Tibial artery (tissue), 4 donors: ENCODE measurements at regions not wholly inside any gene's neighbourhood (a gene's known extent, or its start where the extent isn't known, plus 50 kb on each side); places are given as distances from the start of the nearest gene placed in this dataset.

Experiments used
- DNase-seq, 2 donors: peaks; one replicate each; pipeline ENCODE4 v3.0.0-alpha.2; 2019
- H3K27ac ChIP-seq, 2 donors: fragments of 200-600 bp; sonication (generic) in 1 of 2; 1 replicate in 1 of 2; 2 replicates in 1 of 2; pipeline ENCODE4 v1.5.1; 2018 to 2019; ENCODE audit warnings: mild to moderate bottlenecking in 1 of 2
- H3K27me3 ChIP-seq, 2 donors: fragments of 200-600 bp; sonication (generic) in 1 of 2; one replicate each; pipeline versions ENCODE4 v1.5.1 to v1.6.0; 2016 to 2019
- H3K36me3 ChIP-seq, 3 donors: fragments of 200-600 bp; sonication (generic) in 2 of 3; one replicate each; pipeline ENCODE4 v1.5.1; 2016 to 2019; ENCODE audit warnings: mild to moderate bottlenecking in 2 of 3
- H3K4me1 ChIP-seq, 4 donors: fragments of 200-600 bp; sonication (generic) in 2 of 4; 1 replicate in 3 of 4; 2 replicates in 1 of 4; pipeline ENCODE4 v1.5.1; 2016 to 2019
- H3K4me3 ChIP-seq, 2 donors: fragments of 200-600 bp; sonication (generic) in 1 of 2; 1 replicate in 1 of 2; 2 replicates in 1 of 2; pipeline ENCODE4 v1.5.1; 2018 to 2019; ENCODE audit warnings: mild to moderate bottlenecking in 2 of 2
- H3K9me3 ChIP-seq, 3 donors: fragments of 200-600 bp; sonication (generic) in 1 of 3; one replicate each; pipeline ENCODE4 v1.5.1; 2016 to 2019
- intact Hi-C: fragments of 100-400 bp; cut with DNase I; formaldehyde crosslinking; loops from one replicate; pipeline ENCODE4 v1.15.0; 2023; ENCODE audit warnings: low total_unique reads
- TF ChIP-seq, protein P1 (sequence below), 2 experiments: fragments of 200-600 bp in 1 of 2; fragments of 450-650 bp in 1 of 2; IDR thresholded peaks; one replicate each; pipeline ENCODE4 v1.5.1; 2017 to 2019; ENCODE audit warnings: antibody characterized with exemption in 2 of 2, mild to moderate bottlenecking in 1 of 2, moderate library complexity in 1 of 2

DNA sequence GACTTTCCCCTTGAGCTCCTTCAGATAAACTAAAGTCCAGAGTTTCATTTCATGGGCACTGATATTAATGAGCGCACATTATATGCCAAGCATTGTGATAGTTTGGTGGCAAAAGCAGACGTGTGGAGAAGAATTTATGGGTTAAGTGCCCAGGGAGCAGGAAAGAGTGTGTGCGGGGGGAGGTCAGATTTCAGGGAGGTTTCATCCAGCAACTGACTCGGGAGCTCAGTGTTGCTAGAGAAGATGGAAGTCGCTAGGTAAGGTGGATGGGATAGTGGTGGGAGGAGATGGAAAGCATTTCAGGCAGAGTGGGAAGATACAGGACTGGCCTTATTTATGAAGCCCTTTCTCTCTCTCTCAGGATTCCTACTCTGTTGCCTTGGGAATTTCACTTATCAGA lies 223.0 kb downstream of the SNX10 start:
- TF ChIP-seq, protein P1, sequence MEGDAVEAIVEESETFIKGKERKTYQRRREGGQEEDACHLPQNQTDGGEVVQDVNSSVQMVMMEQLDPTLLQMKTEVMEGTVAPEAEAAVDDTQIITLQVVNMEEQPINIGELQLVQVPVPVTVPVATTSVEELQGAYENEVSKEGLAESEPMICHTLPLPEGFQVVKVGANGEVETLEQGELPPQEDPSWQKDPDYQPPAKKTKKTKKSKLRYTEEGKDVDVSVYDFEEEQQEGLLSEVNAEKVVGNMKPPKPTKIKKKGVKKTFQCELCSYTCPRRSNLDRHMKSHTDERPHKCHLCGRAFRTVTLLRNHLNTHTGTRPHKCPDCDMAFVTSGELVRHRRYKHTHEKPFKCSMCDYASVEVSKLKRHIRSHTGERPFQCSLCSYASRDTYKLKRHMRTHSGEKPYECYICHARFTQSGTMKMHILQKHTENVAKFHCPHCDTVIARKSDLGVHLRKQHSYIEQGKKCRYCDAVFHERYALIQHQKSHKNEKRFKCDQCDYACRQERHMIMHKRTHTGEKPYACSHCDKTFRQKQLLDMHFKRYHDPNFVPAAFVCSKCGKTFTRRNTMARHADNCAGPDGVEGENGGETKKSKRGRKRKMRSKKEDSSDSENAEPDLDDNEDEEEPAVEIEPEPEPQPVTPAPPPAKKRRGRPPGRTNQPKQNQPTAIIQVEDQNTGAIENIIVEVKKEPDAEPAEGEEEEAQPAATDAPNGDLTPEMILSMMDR (IDR thresholded peaks at IDR 0.05) = no peak
- no peak overlapping the region for H3K4me3 ChIP-seq
- DNase-seq = no peak
- H3K4me1 ChIP-seq = no peaks in the 10 kb centered on the region
- H3K9me3 ChIP-seq = no peaks in the 10 kb centered on the region
- no peak overlapping the region for H3K27ac ChIP-seq
- no peaks in the 10 kb centered on the region for H3K36me3 ChIP-seq
- peaks cover 0 to 3% of the 10 kb centered on the region in 2 donors for H3K27me3 ChIP-seq
- intact Hi-C loops = no loop called here

DNA sequence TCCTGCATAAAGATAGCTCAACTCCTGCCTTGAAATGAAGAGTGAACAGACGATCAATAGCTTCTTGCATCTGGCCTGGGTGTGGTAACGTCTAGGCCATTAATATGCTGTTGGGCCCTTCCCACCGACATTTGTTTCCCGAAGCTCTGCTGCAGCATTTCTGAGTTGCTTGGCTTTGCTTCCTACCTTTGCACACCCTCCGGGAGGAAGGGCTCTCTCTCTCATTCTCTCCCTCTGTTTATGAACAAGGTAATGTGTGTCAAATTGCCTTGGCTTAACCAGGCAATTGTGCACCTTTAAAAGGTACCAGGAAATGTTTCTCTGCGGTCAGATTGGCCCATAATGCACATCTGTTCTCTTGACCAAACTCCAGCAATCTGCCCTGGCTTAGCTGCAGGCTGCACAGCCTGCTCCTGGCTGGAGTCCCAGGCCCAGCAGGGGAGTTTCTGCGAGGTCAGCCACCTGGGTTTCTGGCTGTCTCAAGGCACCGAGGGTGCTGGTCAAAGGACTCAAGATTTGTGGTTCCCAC lies 223.7 kb downstream of the SNX10 start:
- Histone ChIP-seq H3K4me3 (no peak overlapping the region), H3K27ac (no peak overlapping the region), H3K9me3 (no peaks in the 10 kb centered on the region), H3K4me1 (no peaks in the 10 kb centered on the region), H3K27me3 (peaks cover 0 to 3% of the 10 kb centered on the region in 2 donors), H3K36me3 (no peaks in the 10 kb centered on the region)
- DNase-seq = no peak
- intact Hi-C loops = no loop called here
- TF ChIP-seq, protein P1 (IDR thresholded peaks at IDR 0.05) = no peak

DNA sequence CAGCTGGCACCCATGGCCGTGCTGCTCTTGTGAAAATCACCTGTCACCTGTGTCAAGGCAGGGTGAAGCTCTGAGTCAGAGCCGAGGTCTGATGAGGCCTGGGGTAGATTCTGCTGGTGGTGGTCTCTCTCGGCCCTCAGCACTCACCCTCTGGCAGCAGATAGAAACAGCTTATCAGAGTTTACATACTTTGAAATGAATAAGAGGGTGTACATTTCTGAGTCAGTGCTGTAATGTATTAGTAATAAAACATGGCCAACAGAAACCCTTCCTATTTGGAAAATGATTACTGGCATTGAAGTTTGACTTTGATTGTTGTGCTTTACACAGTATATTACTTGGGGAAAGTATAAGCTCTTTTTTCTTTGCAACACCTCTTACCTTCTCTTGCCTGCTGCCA lies 228.8 kb downstream of the SNX10 start:
- no peaks in the 10 kb centered on the region for H3K36me3 ChIP-seq
- H3K4me3 ChIP-seq = no peak overlapping the region
- H3K27ac ChIP-seq = no peak overlapping the region
- H3K27me3 ChIP-seq = peaks cover 0 to 2% of the 10 kb centered on the region in 2 donors
- intact Hi-C loops = no loop called here
- no peak for DNase-seq
- no peaks in the 10 kb centered on the region for H3K4me1 ChIP-seq
- no peaks in the 10 kb centered on the region for H3K9me3 ChIP-seq
- TF ChIP-seq, protein P1 (IDR thresholded peaks at IDR 0.05) = no peak

DNA sequence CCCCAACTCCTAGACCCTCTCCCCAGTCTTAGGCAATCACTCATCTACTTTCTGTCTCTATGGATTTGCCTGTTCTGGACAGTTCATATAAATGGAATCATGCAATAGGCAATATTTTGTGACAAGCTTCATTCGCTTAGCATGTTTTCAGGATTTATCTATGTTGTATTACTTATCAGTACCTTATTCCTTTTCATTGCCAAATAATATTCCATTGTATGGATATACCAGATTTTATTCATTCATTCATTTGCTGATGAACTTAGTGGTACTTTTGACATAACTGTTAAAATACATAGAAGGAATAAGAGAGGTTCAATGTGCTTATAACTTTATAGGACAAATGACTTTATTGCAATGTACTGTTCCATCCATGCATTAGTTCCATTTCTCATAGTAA lies 231.0 kb downstream of the SNX10 start:
- Histone ChIP-seq H3K4me1 (no peaks in the 10 kb centered on the region), H3K27me3 (no peaks in the 10 kb centered on the region), H3K4me3 (no peak overlapping the region), H3K27ac (no peak overlapping the region), H3K9me3 (no peaks in the 10 kb centered on the region), H3K36me3 (no peaks in the 10 kb centered on the region)
- DNase-seq = no peak
- TF ChIP-seq, protein P1 (IDR thresholded peaks at IDR 0.05) = no peak
- intact Hi-C loops = no loop called here

DNA sequence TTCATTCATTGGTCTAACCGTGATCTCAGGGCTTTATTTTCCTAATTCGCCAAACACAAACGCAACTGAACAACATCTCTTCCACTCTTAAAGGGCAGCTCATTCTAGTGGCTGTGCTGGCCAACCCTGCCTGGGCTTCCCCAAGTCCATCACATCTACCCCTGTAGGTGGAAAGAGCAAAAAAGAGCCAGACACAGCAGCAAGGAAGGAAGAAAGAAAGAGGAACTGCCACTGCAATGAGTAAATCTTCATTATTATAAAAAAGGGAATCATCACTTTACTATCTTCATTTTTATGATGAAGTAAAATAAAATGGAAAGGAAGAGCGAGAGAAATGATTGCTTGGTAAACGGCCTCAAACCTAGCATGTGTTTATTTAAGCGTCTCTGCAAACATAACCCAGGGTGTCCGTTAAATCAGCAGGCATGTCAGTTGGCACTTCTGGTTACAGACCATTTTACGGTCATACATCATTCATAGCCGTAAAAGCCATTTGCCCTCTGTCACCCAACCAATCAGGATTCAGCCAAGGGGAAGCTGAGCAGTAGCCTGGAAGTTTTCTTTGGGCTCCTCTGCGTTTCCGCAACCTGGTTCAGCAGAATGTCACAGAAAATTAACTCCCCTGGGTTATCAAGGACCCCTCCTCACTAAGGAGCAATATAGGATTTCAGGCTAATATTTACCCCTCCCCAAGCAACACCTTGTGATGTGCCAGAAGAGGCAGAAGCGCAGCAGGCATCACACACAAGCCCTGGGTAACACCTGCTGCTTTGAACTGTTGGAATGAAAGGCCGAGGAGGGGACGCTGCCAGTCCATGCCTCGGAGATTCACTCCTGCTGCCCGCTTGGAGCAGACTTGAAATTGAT lies 234.0 kb downstream of the SNX10 start:
- Histone ChIP-seq H3K9me3 (no peaks in the 10 kb centered on the region), H3K27me3 (no peaks in the 10 kb centered on the region), H3K27ac (no peak overlapping the region), H3K4me1 (no peaks in the 10 kb centered on the region), H3K36me3 (no peaks in the 10 kb centered on the region), H3K4me3 (no peak overlapping the region)
- no peak for DNase-seq
- TF ChIP-seq, protein P1 (IDR thresholded peaks at IDR 0.05) = no peak
- intact Hi-C loops = no loop called here
